HAP-1 (cell line): ENCODE measurements at regions not wholly inside any gene's neighbourhood (a gene's known extent, or its start where the extent isn't known, plus 50 kb on each side); places are given as distances from the start of the nearest gene placed in this dataset.

Source experiments
- DNase-seq, 2 experiments: peaks; one replicate each; pipeline ENCODE4 v3.0.0-alpha.2; 2016 to 2020; ENCODE audit warnings: low spot score in 2 of 2
- H3K27me3 ChIP-seq: fragments of 250-450 bp; sonication (Bioruptor Pico); 2 replicates; pipeline ENCODE4 v1.5.1; 2020; ENCODE audit warnings: low read depth, mild to moderate bottlenecking, moderate library complexity
- H3K36me3 ChIP-seq: fragments of 250-450 bp; sonication (Bioruptor Pico); replicated peaks from 2 replicates; pipeline ENCODE4 v1.5.1; 2020; ENCODE audit warnings: mild to moderate bottlenecking
- H3K4me1 ChIP-seq: fragments of 250-450 bp; sonication (Bioruptor Pico); 2 replicates; pipeline ENCODE4 v1.5.1; 2020; ENCODE audit warnings: mild to moderate bottlenecking
- H3K4me3 ChIP-seq: fragments of 250-450 bp; sonication (Bioruptor Pico); 2 replicates; pipeline ENCODE4 v1.5.1; 2020; ENCODE audit warnings: mild to moderate bottlenecking, moderate library complexity
- H3K9me3 ChIP-seq: fragments of 250-450 bp; sonication (Bioruptor Pico); 2 replicates; pipeline ENCODE4 v1.5.1; 2020; ENCODE audit warnings: mild to moderate bottlenecking, moderate library complexity
- in situ Hi-C: fragments of 300-500 bp; cut with MboI; formaldehyde crosslinking; loops from 3 replicates; pipeline ENCODE4 v1.14.3; 2020; ENCODE audit warnings: low sequenced_read_pairs, inconsistent platforms, mixed read lengths

DNA sequence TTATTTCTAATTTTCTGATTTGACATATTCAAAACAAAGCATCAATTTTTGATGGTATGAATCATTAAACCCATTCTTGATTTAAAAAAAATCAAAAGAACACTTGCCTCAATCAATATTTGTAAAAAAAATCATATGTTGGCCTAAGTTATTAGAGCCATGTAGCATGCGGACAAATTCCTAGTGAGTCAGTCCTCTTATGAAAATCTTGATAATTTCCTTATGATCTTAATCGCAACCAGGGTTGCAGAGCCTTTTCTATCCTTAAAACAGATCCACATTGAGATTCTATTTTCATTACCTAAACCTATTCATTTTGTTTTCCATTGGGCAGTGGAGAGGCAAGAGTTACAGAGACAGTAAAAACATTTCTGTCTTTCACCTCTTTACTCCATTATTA lies 203.2 kb downstream of the ARL4A start:
- Histone ChIP-seq H3K4me3 (no peak overlapping the region), H3K4me1 (no peaks in the 10 kb centered on the region), H3K27me3 (no peaks in the 10 kb centered on the region), H3K9me3 (no peaks in the 10 kb centered on the region), H3K36me3 (no peaks in the 10 kb centered on the region)
- in situ Hi-C loops: no loop called here
- no peak for DNase-seq

DNA sequence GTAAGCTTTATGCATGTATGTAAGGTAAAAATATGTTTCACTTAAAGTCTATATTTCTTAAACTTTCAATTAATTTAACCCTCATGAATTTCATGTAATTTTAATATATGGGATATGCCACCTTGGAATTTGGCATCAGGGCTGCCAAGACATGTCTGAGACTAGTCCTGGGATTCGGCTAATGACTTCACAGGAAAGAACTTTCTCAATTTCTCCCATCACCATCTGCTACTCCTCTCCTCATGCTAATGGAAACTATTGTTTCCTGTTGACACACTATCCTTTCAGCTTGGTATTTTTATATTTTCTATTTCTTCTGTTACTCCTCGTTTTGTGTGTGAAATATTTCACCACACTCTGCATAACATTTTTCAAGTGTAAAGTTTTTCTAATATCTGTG lies 205.9 kb downstream of the ARL4A start:
- H3K36me3 ChIP-seq: no peaks in the 10 kb centered on the region
- in situ Hi-C loops: no loop called here
- no peak overlapping the region for H3K4me3 ChIP-seq
- DNase-seq: no peak
- H3K9me3 ChIP-seq: no peaks in the 10 kb centered on the region
- H3K27me3 ChIP-seq: no peaks in the 10 kb centered on the region
- no peaks in the 10 kb centered on the region for H3K4me1 ChIP-seq

DNA sequence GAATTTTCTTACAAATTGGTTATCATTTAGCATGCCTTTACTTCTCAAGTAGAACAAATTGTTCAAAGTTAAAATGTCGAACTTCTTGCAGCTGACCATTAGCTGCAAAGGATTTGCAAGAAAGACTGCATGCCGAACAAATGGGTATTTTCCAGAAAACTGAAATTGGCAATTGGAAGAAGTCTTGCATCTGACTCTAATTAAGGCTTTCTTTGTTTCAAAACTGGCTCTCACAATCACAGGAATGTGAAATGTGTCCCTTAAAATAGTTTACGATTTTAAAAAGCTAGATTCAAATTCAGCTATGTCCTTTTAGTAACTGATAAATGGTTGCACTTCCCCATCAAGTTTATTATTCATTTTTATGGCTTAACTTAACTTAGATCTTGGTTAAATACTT lies 207.9 kb downstream of the ARL4A start:
- Histone ChIP-seq H3K36me3 (no peaks in the 10 kb centered on the region), H3K27me3 (no peaks in the 10 kb centered on the region), H3K9me3 (no peaks in the 10 kb centered on the region), H3K4me1 (no peaks in the 10 kb centered on the region), H3K4me3 (no peak overlapping the region)
- no peak for DNase-seq
- in situ Hi-C loops: no loop called here

DNA sequence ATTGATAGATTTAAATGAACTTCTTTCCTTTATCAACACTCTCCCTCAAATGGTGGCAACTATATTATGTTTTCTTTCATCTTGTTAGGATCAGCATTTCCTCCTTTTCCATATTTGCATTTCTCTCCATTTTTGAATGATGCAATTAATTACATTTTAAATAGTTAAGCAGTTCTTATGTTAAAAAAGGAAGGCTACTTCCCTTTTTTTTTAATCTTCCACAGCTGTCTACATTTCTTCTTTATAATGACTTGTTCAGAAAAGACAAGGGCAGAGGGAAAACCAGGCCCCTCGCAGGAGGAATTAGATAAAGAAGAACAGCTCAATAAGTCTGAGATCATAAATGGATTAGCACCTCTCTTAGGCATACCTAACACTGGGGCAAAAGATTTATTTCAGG lies 208.9 kb downstream of the ARL4A start:
- Histone ChIP-seq H3K36me3 (no peaks in the 10 kb centered on the region), H3K27me3 (no peaks in the 10 kb centered on the region), H3K4me3 (no peak overlapping the region), H3K4me1 (no peaks in the 10 kb centered on the region), H3K9me3 (no peaks in the 10 kb centered on the region)
- no peak for DNase-seq
- in situ Hi-C loops: no loop called here

DNA sequence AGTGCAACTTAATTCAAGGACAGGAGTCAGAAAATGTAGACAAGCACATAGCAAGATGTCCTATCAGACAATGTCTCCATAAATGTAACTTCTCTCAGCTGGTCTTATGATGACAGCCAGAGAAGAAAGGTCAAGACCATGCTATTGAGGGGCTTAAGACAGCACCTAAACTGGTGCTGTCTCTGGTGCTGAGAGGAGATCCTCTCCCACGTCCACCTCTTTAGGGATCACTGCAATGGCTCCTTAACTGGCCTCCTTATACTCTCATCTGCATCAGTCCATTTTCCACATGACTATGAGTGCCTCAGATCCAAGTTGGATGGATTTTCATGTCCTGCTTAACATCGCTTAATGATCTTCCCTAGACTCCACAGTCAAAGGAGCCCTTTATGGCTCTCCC lies 210.6 kb downstream of the ARL4A start:
- H3K4me3 ChIP-seq: no peak overlapping the region
- no peak for DNase-seq
- H3K27me3 ChIP-seq: no peaks in the 10 kb centered on the region
- H3K4me1 ChIP-seq: no peaks in the 10 kb centered on the region
- H3K36me3 ChIP-seq: no peaks in the 10 kb centered on the region
- in situ Hi-C loops: no loop called here
- no peaks in the 10 kb centered on the region for H3K9me3 ChIP-seq

DNA sequence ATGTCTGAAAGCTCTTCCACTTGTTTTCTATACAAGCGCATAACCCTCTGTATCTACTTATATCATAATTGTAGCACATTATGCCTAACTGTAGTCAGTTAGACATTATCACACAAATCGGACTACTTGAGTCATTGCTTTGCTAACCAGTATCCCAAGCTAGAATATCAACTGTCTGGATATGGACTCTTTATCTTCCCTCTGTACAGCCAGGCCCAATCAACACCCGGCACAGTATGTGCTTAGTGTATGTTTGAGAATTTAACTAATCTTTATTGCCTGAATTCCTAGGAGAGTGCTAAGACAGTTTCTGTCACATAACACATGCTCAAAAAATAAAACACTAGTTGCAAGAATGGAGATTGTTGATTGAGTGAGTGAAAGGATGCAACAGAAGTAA lies 211.2 kb downstream of the ARL4A start:
- Histone ChIP-seq H3K4me1 (no peaks in the 10 kb centered on the region), H3K9me3 (no peaks in the 10 kb centered on the region), H3K4me3 (no peak overlapping the region), H3K27me3 (no peaks in the 10 kb centered on the region), H3K36me3 (no peaks in the 10 kb centered on the region)
- in situ Hi-C loops: no loop called here
- no peak for DNase-seq

DNA sequence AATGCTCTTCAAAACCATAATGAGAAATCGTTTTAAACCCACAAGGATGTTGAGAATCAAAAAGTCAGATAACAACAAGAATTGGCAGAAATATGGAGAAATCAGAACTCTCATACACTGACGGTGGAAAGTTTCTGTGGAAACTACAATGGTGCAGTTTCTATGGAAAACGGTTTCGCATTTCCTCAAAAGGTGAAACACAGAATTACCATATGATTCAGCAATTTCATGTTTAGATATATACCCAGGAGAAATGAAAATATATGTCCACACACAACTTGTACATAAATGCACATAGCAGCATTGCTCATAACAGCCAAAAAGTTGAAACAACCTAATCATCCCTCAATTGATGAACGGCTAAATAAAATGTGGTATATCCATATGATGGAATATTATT lies 218.2 kb downstream of the ARL4A start:
- no peaks in the 10 kb centered on the region for H3K27me3 ChIP-seq
- no peak overlapping the region for H3K4me3 ChIP-seq
- in situ Hi-C loops: no loop called here
- peaks cover 16% of the 10 kb centered on the region for H3K4me1 ChIP-seq
- no peak for DNase-seq
- H3K36me3 ChIP-seq: no peaks in the 10 kb centered on the region
- no peaks in the 10 kb centered on the region for H3K9me3 ChIP-seq

DNA sequence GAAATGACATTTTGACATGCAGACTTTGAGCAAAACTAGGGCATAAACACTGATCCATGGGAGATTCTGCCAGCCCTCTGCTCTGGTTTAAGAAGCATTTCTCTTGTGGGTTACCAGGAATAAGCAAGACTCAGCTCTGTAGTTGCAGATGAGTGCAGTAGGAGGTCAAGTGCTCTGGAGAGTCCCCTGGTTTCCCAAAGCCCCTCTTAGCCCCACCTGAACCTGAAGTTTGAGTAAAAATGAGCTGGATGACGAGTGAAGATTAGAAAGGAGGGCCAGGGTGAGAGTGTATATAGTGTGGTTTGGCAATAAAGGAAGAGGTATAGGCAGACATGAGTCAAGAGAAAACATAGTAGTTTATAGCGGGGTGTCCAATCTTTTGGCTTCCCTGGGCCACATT lies 220.3 kb downstream of the ARL4A start:
- no peaks in the 10 kb centered on the region for H3K9me3 ChIP-seq
- peaks cover 19% of the 10 kb centered on the region for H3K4me1 ChIP-seq
- DNase-seq: no peak
- no peak overlapping the region for H3K4me3 ChIP-seq
- in situ Hi-C loops: no loop called here
- H3K27me3 ChIP-seq: no peaks in the 10 kb centered on the region
- no peaks in the 10 kb centered on the region for H3K36me3 ChIP-seq

DNA sequence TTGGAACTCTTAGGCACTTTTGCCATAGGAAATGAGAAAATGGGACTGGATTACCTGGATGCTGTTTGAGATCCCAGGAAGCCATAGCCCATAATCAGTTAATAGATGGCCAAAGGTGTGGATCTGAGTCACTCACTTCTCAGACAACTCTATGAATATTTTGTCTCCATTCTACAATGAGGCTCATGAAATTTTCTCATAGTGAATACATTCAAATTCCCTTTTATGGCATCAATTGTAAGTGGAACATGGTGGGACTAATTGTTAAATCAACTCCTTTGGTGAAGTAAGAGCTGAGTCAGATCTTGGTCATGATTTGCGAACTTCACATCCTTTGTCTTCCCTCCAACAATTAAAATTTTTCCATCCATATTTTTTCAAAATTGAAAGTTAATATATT lies 222.1 kb downstream of the ARL4A start:
- no peaks in the 10 kb centered on the region for H3K27me3 ChIP-seq
- H3K4me3 ChIP-seq: no peak overlapping the region
- H3K9me3 ChIP-seq: no peaks in the 10 kb centered on the region
- DNase-seq: no peak
- no peaks in the 10 kb centered on the region for H3K36me3 ChIP-seq
- H3K4me1 ChIP-seq: peaks cover 19% of the 10 kb centered on the region
- in situ Hi-C loops: no loop called here

DNA sequence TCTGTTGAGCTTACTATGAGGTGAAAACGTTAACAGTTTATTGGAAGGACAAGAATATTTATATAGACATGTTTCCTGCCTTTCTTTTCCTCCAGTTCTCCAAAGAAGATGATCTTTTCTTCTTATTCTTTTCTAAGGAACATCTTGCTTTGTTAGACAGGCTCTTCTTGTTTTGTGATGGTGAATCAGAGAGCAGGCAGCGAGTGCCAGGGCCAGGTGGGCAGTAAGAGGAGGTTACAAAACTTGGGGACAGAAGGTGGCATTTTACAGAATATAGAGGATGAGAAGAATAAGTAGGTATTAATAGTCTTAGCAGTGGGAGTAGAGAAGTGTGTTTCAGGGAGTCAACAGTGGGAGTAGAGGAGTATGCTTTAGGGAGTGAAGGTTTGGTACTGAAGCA lies 223.6 kb downstream of the ARL4A start:
- in situ Hi-C loops: no loop called here
- Histone ChIP-seq H3K36me3 (no peaks in the 10 kb centered on the region), H3K9me3 (no peaks in the 10 kb centered on the region), H3K4me1 (peaks cover 19% of the 10 kb centered on the region), H3K4me3 (no peak overlapping the region), H3K27me3 (no peaks in the 10 kb centered on the region)
- DNase-seq: no peak

DNA sequence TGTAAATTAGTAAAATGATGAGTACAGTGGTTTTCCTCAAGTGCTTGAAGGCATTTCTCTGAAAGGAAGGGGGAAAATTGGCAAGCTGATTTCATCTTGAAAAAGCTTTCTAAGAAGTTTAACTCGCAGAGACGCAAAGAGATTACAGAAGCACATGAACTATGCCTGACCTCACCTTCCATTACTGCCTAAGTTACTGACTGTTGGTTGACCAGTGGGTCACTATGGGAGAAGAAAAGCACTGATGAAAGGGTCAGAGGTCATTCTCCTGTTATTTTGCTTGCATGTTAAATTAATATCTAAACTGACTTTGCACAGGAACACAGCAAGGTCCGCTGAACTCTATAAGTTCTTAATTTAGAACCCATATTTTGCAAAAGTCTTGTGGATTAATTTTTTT lies 225.6 kb downstream of the ARL4A start:
- no peak for DNase-seq
- no peaks in the 10 kb centered on the region for H3K9me3 ChIP-seq
- no peaks in the 10 kb centered on the region for H3K27me3 ChIP-seq
- in situ Hi-C loops: no loop called here
- no peaks in the 10 kb centered on the region for H3K36me3 ChIP-seq
- H3K4me1 ChIP-seq: peaks cover 19% of the 10 kb centered on the region
- no peak overlapping the region for H3K4me3 ChIP-seq

DNA sequence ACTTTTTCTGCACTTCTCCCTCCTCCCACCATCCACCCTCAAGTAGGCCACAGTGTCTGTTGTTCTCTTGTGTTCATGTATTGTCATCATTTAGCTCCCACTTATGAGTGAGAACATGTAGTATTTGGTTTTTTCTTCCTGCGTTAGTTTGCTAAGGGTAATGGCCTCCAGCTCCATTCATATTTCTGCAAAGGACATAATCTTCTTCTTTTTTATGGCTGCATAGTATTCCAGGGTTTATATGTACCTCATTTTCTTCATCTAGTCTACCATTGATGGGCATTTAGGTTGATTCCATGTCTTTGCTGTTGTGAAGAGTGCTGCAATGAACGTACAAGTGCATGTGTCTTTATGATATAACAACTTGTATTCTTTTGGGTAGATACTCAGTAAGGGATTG lies 230.4 kb downstream of the ARL4A start:
- Histone ChIP-seq H3K9me3 (no peaks in the 10 kb centered on the region), H3K36me3 (no peaks in the 10 kb centered on the region), H3K4me1 (no peaks in the 10 kb centered on the region), H3K27me3 (no peaks in the 10 kb centered on the region), H3K4me3 (no peak overlapping the region)
- in situ Hi-C loops: no loop called here
- DNase-seq: no peak

DNA sequence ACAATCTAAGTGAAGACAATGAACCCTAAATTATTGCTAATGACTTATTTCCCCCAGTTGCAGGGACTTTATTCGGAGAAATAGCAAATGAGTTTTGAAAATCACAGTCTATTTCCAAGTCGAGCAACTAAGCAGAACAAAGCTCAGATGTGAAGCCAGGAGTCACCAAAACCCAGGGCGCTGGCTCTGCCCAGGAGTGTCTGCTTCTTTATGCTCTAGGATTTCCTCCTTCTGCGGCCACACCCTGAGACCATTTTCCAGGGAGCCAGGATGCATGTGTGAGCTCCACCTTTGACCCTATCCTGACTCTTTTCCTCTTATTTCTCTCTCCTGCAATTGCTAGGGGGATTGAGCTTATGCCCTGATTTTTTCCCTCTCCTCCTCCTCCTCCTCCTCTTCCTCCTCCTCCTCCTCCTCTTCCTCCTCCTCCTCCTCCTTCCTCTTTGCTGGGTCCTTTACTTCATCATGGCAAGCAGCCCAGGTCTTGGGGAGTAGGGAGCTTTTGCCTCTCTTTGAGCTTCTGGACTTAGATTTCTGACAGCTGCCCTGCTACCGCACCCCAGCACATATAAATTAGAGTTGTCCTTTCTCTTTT lies 234.4 kb downstream of the ARL4A start:
- no peak for DNase-seq

DNA sequence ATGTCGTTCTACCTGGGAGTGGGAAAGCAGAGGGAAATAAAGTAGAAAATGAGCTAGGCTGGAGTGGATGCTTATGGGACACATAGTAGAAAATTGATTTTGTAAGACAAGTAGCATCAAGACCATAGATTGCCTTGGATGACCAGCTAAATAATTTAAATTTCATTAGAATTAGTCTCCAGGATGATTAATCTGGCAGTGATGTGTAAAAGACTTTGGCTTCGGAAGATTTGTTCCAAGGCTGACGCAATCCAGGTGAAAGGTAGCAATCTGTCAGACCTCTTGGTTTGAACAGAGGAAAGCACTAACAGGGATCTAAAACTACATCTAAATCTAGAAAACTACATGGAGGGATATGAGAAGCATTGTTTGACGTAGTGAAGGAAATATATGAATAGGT lies 236.5 kb downstream of the ARL4A start:
- DNase-seq: no peak
- Histone ChIP-seq H3K27me3 (no peaks in the 10 kb centered on the region), H3K4me1 (no peaks in the 10 kb centered on the region), H3K9me3 (no peaks in the 10 kb centered on the region), H3K4me3 (no peak overlapping the region), H3K36me3 (no peaks in the 10 kb centered on the region)
- in situ Hi-C loops: no loop called here

More for the DNA sequence above, 234.4 kb downstream of the ARL4A start:
- Histone ChIP-seq H3K36me3 (no peaks in the 10 kb centered on the region), H3K4me3 (no peak overlapping the region), H3K4me1 (no peaks in the 10 kb centered on the region), H3K27me3 (no peaks in the 10 kb centered on the region), H3K9me3 (no peaks in the 10 kb centered on the region)
- in situ Hi-C loops: no loop called here

DNA sequence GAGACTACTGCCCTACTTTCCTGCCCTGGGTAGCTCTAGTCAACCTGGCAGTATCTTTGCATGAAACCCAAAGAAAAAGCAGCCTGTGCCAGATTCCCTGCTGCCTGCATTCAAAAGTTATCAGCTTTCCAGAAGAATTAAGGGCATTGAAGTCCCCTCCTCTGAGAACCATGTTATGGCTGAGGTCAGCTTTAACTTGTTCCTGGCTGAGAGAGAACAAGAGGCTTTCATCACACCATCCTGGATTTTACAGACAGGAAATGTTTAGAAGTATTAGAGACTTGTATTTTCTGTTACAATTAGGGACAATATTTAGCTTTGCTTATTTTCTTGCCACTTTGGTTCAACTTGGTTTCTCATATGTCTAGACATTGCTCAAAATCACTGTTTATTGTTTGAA lies 238.8 kb downstream of the ARL4A start:
- Histone ChIP-seq H3K36me3 (no peaks in the 10 kb centered on the region), H3K27me3 (no peaks in the 10 kb centered on the region), H3K4me3 (no peak overlapping the region), H3K9me3 (no peaks in the 10 kb centered on the region), H3K4me1 (no peaks in the 10 kb centered on the region)
- DNase-seq: no peak
- in situ Hi-C loops: no loop called here
